HG02678 (cell line): ENCODE measurements at regions not wholly inside any gene's neighbourhood (a gene's known extent, or its start where the extent isn't known, plus 50 kb on each side); places are given as distances from the start of the nearest gene placed in this dataset.
A peak's percentile ranks its signal among the peaks of the same experiment; 100 is the strongest.
"Not testable (repeated sequence)": the region's sequence is repeated elsewhere in the genome, so short reads cannot be mapped to it uniquely, and the experiment has no call there.

Experiments used
- ATAC-seq: cut with Tn5 transposase; IDR thresholded peaks from one replicate; pipeline ENCODE4 v1.9.1; 2021; ENCODE audit warnings: mild to moderate bottlenecking, moderate library complexity; ENCODE audit not compliant: unreplicated experiment

GRCh38 chr2:8606649-8607550 is 75.0 kb upstream of the ID2 start:
- peak; percentile 16 for ATAC-seq

GRCh38 chr2:8607606-8608005 is 74.2 kb upstream of the ID2 start:
- ATAC-seq, result no peak

GRCh38 chr2:8608411-8608954 is 73.4 kb upstream of the ID2 start:
- no peak for ATAC-seq

DNA sequence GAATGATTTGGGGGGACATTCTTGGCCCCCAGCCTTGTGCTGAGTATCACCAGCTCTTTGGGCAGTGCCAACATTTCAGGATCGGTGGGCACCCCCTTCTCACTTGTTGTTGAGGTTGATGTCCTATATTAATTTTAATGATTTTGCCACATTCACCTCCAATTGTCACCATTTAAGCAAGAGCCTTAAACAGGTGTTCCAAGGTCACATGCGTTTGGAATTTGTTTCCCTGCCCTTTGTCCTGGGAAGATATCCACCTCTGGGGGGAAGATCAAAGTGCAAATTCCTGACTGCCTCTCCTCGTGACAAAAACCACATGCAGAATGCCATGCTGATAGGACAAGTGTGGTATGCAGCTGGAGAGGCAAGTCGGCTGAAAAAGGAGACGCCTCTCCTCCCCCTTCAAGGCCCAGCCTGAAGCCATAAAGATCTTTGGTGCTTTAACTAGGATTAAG is 72.5 kb upstream of the ID2 start:
- ATAC-seq, result no peak

DNA sequence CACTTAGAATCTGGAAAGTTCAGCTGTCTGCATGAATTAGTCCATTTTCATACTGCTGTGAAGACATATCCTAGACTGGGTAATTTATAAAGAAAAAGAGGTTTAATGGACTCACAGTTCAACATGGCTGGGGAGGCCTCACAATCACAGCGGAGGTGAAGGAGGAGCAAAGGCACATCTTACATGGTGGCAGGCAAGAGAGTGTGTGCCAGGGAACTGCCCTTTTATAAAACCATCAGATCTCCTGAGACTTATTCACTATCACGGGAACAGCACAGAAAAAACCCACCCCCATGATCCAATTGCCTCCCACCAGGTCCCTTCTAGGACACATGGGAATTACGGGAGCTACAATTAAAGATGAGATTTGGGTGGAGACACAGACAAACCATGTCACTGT is 71.1 kb upstream of the ID2 start:
- not testable (repeated sequence) for ATAC-seq

- ATAC-seq, result no peak
These were observed 70.6 kb upstream of the ID2 start for GRCh38 chr2:8611246-8611645.

DNA sequence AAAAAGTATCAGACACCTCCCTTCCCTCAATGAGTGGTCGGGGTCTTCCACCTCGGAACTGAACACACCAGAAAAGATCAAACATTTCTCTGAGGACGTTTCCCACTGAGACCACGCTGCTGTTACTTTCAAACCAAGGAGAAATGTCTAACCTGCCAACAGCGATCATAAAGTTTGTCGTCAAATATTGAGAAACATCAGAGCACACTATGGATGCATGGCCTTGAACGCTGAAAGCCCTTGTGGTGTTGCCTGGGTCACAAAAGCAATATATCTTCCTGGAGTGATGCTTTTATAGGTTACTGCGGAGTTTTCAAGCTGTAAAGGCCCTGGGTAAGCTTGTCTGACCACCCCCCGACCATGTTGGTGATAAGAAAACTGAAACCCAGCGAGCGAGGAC is 70.2 kb upstream of the ID2 start:
- ATAC-seq, result no peak

DNA sequence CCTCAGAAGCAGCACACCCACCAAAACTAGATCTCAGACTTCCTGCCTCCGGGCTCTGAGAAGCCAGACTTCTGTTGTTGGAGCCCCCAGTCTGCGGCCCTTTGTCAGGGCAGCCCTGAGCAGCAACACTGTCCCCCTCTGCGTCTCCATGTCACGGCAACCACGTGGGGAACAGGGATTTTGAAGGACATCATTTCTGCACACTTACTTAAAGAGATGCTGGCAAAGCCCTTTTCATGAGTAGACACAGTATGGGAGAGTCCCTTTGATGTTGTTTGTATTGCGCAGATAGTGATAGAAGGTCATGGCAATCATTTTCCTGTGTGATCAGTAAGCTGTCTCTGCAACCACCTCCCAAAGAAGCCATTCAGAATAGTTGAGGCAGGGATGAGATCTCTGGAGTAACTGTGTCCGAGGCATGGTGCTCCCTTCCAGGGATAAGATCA is 69.1 kb upstream of the ID2 start:
- no peak for ATAC-seq

GRCh38 chr2:8613207-8613999 is 68.5 kb upstream of the ID2 start:
- ATAC-seq, result not testable (repeated sequence)

DNA sequence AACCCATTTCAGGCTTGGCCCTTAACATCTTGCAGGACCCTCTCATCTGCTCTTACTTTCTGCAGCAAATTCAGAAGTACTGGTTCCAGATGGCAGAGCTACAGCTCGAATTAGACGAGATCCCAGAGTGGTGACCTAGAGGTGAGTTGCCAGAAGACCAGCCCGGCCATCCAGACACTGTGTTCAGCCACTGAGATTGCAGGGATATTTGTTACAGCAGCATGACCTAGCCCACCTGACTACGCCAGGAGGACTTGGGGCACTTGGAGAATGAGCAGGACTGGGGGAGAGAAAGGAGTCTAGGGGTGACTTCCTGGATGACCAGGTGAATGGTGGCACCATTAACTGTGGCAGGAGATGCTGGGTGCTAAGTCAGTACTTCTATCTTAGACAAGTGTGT is 67.2 kb upstream of the ID2 start:
- no peak for ATAC-seq

DNA sequence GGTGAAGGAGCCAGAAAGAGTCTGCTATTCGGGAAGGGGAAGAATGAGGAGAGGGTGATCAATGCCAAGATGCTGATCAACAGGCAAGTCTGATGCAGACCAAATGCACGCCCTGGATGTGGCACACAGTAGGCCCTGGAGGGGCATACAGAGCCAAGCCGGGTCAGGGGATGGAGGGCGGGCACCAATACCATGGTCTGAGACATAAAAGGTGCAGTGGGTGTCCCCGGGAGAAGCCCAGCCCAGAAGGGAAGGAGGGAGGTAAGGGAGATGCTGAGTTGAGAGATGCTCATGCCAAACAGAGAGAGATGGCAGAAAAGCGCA is 66.6 kb upstream of the ID2 start:
- no peak for ATAC-seq

DNA sequence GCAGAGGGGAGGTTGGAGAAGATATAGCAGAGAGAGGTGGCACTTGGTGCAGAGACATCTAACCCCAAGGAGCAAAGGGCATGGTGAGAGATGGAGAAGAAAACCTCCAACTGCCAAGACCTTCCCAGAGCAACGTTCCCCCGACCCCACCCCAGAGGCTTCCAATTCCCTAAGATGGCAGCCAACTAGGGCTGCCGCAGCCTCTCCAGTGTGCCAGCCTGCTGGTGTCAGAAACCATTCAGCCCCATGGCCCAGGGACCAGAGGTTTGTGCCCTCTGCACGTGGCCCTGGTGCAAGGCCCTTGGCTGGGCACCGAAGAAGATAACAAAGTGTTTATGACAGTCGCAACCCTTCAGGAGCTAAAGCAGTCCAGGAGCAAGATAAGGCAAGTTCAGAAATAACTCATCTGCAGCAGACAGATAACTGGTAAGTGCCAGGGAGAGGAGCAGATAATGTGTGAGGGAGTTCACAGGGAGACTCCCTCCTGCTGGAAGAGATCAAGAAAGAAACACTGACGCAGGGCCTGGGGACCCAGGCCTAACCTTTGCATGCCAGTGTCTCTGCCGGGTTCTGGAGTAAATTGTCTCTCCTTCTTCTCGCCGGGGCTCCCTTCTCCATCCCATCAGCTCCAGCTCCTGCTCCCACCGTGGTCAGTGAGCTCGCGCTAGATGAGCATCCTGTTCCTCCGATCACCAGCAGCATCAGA is 66.1 kb upstream of the ID2 start:
- ATAC-seq, result no peak

DNA sequence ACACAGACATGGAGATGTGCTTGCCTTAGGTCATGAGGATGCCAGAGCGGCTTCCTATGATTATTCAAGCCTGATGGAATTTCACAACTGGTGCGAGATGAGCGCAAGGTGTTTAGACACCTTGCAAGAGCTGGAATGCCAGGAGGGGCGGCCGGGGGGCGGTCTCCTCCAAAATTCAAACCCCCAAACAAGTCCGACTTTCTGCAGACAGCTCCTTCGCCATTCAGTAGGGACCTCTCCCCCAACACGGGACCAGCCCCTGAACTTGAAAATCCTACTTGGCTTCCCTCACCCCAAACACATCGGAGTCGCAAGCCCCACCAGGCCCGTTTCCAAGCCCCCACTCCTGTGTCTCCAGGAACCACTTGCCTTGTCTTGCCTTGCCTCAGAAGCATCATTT is 64.8 kb upstream of the ID2 start:
- ATAC-seq, result no peak

GRCh38 chr2:8617590-8617989 is 64.3 kb upstream of the ID2 start:
- ATAC-seq, result no peak

GRCh38 chr2:8619071-8619470 is 62.8 kb upstream of the ID2 start:
- no peak for ATAC-seq

DNA sequence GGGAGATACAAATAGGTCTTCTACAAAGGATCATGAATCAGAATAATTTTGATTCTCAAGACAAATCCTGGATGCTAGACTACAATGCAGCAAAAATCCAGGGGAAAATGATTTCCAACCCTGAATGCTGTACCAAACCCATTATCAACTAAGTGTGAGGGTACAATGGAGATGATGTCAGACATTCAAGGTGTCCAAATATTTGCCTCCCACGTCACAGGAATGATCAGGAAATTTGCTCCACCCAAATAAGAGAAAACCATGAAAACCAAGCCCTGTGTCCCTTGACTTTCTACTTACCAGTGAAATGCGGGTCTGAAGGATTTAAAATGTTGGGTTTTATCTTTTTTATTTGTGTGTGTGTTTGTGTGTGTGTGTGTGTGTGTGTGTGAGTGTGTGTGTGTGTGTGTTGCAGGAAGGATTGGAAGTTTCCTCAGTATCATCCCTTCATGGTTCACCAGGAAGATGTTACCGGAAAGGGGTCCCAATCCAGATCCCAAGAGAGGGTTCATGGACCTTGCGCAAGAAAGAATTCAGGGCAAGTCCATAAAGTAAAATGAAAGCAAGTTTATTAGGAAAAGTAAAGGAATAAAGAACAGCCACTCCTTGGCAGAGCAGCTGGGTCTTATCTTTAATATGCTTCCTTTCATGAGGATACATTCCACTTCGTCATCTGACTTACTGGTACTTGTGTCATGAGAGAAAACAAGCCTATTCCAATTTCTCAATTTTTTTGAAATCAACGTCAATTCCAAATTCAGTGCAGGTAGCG is 61.1 kb upstream of the ID2 start:
- ATAC-seq, result no peak

- no peak for ATAC-seq
These were observed 59.5 kb upstream of the ID2 start for GRCh38 chr2:8622199-8622911.

DNA sequence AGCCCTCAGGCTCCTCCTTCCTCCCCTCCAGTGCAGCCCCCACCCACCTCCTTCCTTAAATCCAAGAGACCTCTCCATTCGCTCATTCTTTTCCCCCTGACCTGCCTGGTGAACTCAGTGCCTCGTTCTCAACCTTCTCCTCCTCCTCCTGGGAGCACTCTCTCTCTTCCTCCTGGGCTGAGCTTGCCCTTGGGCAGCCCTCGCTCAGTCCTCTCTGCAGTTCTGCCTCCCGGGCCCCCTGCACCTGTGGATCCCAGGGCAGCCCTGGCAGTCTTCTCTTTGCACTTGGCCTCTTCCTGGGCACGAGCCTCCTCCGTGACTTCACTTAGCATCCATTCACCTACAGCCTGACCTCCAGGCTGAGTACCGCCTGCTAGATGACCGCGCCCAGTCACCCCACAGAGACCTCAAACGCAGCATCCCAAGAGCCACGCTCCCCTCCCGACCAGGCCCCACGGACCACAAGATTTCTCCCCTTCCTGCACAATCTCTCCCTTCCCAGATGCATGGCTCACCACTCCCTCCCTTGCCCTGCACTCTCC is 58.9 kb upstream of the ID2 start:
- ATAC-seq, result no peak

DNA sequence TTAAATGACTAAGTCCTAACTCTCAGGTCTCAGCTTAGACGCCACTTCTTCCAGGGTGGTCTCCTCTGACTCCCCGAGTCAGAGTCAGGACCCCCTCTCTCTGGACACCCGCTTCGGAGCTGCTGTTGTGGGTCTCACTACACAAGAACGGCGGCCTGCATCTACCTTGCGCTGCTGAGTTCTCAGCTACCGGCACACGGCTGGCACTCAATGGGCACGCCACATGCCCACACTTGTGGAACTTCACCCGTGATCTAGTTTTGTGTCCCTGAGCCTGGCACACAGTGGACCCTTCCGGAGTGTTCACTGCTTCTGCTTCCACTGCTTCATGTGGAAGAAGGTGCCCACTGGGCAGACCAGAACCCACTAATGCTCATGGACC is 58.3 kb upstream of the ID2 start:
- ATAC-seq, result no peak
